PC-9 (cell line): ENCODE measurements at regions not wholly inside any gene's neighbourhood (a gene's known extent, or its start where the extent isn't known, plus 50 kb on each side); places are given as distances from the start of the nearest gene placed in this dataset.

ENCODE experiments used
- CTCF ChIP-seq: fragments of 200-600 bp; sonication (generic); conservative IDR thresholded peaks from 2 replicates; pipeline ENCODE4 v1.6.1; 2017; ENCODE audit warnings: mixed run types, antibody characterized with exemption, mild to moderate bottlenecking, moderate library complexity
- EZH2 ChIP-seq: fragments of 200-600 bp; sonication (generic); IDR thresholded peaks from 2 replicates; pipeline ENCODE4 v1.8.0; 2017; ENCODE audit warnings: antibody characterized with exemption, low read depth

GRCh38 chr6:156587071-156587470, 190.1 kb upstream of the ARID1B start:
- TF ChIP-seq CTCF (no peak), EZH2 (no peak)
